Effector CD8-positive, alpha-beta T cell (primary cell): ENCODE measurements at regions not wholly inside any gene's neighbourhood (a gene's known extent, or its start where the extent isn't known, plus 50 kb on each side); places are given as distances from the start of the nearest gene placed in this dataset.

Experiments used
- DNase-seq: peaks from one replicate; lab custom pipeline; 2025; lab: John Stamatoyannopoulos, UW

- no peak for DNase-seq
Observed at GRCh38 chr17:77906377-77906871, 52.1 kb upstream of the TNRC6C start.

DNA sequence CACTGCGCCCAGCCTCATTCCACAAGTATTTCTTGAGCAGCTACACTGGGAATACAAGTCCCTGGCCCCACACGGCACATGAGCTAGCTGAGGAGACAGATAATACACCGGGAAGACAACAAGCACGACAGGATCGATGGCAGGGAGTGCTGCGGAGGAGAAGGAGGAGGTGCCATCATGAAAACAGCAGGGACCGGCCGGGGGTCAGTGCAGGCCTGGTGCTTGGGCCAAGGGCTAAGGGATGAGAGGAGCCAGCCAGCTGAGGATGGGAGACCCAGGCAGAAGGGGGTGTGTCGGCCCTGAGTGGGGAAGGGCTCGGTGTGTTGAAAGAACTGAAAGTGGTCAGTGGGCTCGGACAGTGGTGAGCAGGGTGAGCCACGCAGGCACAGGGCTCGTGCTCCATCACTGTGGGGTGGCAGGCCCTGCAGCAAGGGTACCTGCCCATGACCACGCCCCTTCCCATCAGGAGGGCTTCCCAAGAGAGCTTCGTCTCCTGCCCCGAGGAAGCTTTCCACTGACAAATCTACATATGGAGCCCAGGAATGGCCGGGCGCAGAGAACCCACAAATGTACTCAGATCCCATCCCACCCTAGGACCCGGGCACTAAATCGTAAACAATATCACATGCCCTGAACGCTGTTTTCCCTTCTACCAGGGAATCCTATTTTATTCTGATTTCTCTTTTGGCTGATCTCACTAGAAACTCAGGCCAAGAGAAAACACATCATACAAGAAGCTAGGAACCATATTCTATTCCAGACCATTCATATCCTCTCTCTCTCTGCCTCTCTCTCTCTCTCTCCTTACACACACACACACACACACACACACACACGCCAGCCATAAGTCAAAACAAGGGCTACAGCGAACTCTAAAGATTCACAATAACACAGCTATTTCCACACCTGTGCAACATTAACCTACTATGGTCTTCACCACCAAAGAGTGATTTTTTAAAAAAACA is 50.7 kb upstream of the TNRC6C start:
- DNase-seq: no peak

DNA sequence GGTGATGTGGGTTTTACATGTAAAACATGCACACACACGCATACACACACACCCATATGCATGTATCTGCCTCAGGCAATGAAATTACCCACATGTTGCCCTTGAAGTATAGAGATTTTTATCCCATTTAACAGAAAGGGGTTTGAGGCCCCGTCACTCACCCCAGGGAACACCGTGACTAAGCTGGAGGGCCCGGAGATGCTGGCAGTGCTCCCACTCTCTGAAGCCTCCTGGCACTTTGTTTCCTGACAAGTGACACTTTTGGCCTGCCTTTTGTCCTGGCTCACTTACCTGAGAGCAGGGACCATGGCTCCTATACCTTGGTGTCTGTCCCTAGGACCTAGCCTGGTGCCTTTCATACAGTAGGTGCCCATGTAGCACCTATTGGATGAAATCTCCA is 50.0 kb upstream of the TNRC6C start:
- no peak for DNase-seq
